Thyroid gland (tissue), 4 donors: ENCODE measurements at regions not wholly inside any gene's neighbourhood (a gene's known extent, or its start where the extent isn't known, plus 50 kb on each side); places are given as distances from the start of the nearest gene placed in this dataset.

Experiments
- POLR2A ChIP-seq, 2 donors: fragments of 450-650 bp; IDR thresholded peaks; one replicate each; pipeline ENCODE4 v1.6.1; 2017; ENCODE audit warnings: antibody characterized with exemption in 2 of 2, mild to moderate bottlenecking in 2 of 2, moderate library complexity in 1 of 2
- TF ChIP-seq, protein P1 (sequence below), 6 experiments: fragments of 200-600 bp in 3 of 6; fragments of 450-650 bp in 3 of 6; sonication (generic) in 3 of 6; IDR thresholded peaks; one replicate each; pipeline ENCODE4 v1.5.1; 2016 to 2019; ENCODE audit warnings: antibody characterized with exemption in 6 of 6, mild to moderate bottlenecking in 2 of 6, inconsistent platforms in 1 of 6, moderate library complexity in 1 of 6

DNA sequence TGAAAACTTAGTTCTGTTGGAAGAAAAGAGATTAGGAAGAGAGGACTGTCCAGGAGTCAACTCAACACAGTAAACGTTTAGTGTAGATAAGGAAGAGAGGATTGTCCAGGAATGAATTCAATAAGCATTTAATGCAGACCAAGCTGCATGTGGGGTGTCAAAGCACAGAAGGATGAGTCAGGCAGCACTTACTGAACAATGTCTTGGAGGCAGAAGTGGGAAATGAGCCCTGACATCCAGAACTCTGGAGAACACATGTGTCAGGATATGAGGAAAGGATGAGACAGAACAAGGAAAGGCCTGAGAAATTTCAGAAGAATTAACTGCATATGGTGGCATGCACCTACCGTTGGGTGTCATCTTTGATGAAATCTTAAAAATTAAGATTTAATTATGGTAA, 429.2 kb upstream of the HTR2A start:
- TF ChIP-seq, protein P1, sequence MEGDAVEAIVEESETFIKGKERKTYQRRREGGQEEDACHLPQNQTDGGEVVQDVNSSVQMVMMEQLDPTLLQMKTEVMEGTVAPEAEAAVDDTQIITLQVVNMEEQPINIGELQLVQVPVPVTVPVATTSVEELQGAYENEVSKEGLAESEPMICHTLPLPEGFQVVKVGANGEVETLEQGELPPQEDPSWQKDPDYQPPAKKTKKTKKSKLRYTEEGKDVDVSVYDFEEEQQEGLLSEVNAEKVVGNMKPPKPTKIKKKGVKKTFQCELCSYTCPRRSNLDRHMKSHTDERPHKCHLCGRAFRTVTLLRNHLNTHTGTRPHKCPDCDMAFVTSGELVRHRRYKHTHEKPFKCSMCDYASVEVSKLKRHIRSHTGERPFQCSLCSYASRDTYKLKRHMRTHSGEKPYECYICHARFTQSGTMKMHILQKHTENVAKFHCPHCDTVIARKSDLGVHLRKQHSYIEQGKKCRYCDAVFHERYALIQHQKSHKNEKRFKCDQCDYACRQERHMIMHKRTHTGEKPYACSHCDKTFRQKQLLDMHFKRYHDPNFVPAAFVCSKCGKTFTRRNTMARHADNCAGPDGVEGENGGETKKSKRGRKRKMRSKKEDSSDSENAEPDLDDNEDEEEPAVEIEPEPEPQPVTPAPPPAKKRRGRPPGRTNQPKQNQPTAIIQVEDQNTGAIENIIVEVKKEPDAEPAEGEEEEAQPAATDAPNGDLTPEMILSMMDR (IDR thresholded peaks at IDR 0.05): no peak
- TF ChIP-seq POLR2A (IDR thresholded peaks at IDR 0.05): no peak
